Naive thymus-derived CD4-positive, alpha-beta T cell (primary cell): ENCODE measurements at regions not wholly inside any gene's neighbourhood (a gene's known extent, or its start where the extent isn't known, plus 50 kb on each side); places are given as distances from the start of the nearest gene placed in this dataset.

Source experiments
- ATAC-seq: fragments of 150-1000 bp; cut with Tn5 transposase; 2 replicates; pipeline ENCODE4 v1.10.0; 2021; ENCODE audit warnings: mild to moderate bottlenecking, moderate library complexity
- CTCF ChIA-PET: fragments of 350-600 bp; sonication (Branson Sonifier 250); formaldehyde crosslinking; loops from one replicate; lab custom pipeline; 2021; ENCODE audit warnings: antibody characterized with exemption; lab: Charles Lee
- POLR2A ChIA-PET: fragments of 350-600 bp; sonication (Branson Sonifier 250); formaldehyde crosslinking; loops from one replicate; lab custom pipeline; 2021; ENCODE audit warnings: antibody characterized with exemption, inconsistent platforms; lab: Charles Lee
- DNase-seq, 9 donors: peaks; one replicate each; pipeline versions ENCODE4 v3.0.0 to v3.0.0-alpha.2; 2020 to 2022; ENCODE audit warnings: mixed read lengths in 1 of 9
- H3K27ac ChIP-seq: one replicate; pipeline ENCODE4 v1.7.0; 2013; ENCODE audit warnings: mild to moderate bottlenecking, low read depth, low read length, moderate library complexity
- H3K27me3 ChIP-seq, 2 donors: one replicate each; pipeline ENCODE4 v1.7.0; 2013; ENCODE audit warnings: low read length in 2 of 2, mild to moderate bottlenecking in 2 of 2, moderate library complexity in 2 of 2; ENCODE audit not compliant: control insufficient read depth in 2 of 2, insufficient read depth in 2 of 2
- H3K36me3 ChIP-seq, 3 experiments: 1 replicate in 2 of 3; 2 replicates in 1 of 3; pipeline ENCODE4 v1.7.0; 2013; ENCODE audit warnings: low read length in 3 of 3, mild to moderate bottlenecking in 3 of 3, moderate library complexity in 1 of 3; ENCODE audit not compliant: insufficient read depth in 3 of 3, control insufficient read depth in 2 of 3
- H3K4me1 ChIP-seq, 2 donors: one replicate each; pipeline ENCODE4 v1.7.0; 2013; ENCODE audit warnings: low read length in 2 of 2, mild to moderate bottlenecking in 2 of 2, moderate library complexity in 1 of 2; ENCODE audit not compliant: control insufficient read depth in 2 of 2, insufficient read depth in 2 of 2
- H3K4me3 ChIP-seq: 2 replicates; pipeline ENCODE4 v1.7.0; 2013; ENCODE audit warnings: mild to moderate bottlenecking, low read length
- H3K9me3 ChIP-seq, 3 experiments: 1 replicate in 2 of 3; 2 replicates in 1 of 3; pipeline ENCODE4 v1.7.0; 2013; ENCODE audit warnings: low read length in 3 of 3; ENCODE audit not compliant: control insufficient read depth in 2 of 3
- H3K27ac Mint-ChIP-seq, 9 donors: one replicate each; pipeline ENCODE4 v1.8.0; 2020 to 2022; ENCODE audit warnings: mixed read lengths in 9 of 9, mild to moderate bottlenecking in 8 of 9, moderate library complexity in 5 of 9, inconsistent platforms in 2 of 9
- H3K27me3 Mint-ChIP-seq, 5 donors: one replicate each; pipeline ENCODE4 v1.8.0; 2021 to 2022; ENCODE audit warnings: mixed read lengths in 5 of 5, mild to moderate bottlenecking in 1 of 5
- H3K36me3 Mint-ChIP-seq, 5 donors: one replicate each; pipeline ENCODE4 v1.8.0; 2020 to 2022; ENCODE audit warnings: mixed read lengths in 5 of 5, mild to moderate bottlenecking in 3 of 5, inconsistent platforms in 1 of 5
- H3K4me1 Mint-ChIP-seq, 7 donors: one replicate each; pipeline ENCODE4 v1.8.0; 2020 to 2022; ENCODE audit warnings: mixed read lengths in 7 of 7, mild to moderate bottlenecking in 3 of 7, inconsistent platforms in 1 of 7
- H3K4me3 Mint-ChIP-seq, 10 donors: one replicate each; pipeline ENCODE4 v1.8.0; 2020 to 2022; ENCODE audit warnings: mild to moderate bottlenecking in 10 of 10, mixed read lengths in 10 of 10, moderate library complexity in 6 of 10, inconsistent platforms in 2 of 10
- H3K9me3 Mint-ChIP-seq, 11 donors: one replicate each; pipeline ENCODE4 v1.8.0; 2020 to 2022; ENCODE audit warnings: mixed read lengths in 11 of 11, mild to moderate bottlenecking in 4 of 11, inconsistent platforms in 1 of 11, moderate library complexity in 1 of 11
- intact Hi-C, 2 donors: fragments of 100-400 bp; cut with micrococcal nuclease; formaldehyde crosslinking; loops; one replicate each; pipeline ENCODE4 v1.15.1; 2023

DNA sequence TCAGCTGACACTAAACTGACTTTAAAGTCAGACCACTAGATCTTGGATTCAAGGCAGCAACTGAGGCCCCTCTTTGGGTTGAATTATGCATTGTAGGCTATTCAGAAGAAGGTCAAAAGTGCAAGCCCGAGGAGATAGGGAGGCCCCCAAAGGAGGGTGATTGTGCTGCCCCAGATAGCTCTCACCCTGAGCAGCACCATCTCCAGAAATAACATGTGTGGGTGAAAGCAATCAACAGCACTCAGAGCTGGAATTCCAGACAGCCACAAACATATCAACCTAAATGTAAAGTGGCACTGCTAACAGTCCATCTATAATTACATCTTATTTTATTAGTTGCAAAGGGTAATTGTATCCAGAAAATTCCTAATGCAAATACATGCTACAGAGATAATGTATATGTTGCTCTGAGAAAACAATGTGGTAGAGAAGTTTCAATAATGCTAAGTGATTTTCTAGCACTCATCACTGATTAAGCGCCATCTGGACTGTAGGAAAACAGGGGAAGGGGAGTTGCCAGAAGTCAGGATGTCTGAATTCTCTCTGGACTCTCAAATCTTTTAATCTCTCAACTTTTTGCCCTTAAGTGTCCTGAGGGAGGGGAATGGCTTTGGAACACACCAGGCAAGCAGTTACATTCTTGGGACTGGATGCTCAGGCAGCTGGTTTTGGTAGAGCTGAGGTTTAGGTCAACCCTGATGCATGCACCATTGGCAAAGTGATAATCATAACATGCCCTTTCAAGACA, 61.8 kb upstream of the SFRP2 start:
- POLR2A ChIA-PET = no interaction called here

DNA sequence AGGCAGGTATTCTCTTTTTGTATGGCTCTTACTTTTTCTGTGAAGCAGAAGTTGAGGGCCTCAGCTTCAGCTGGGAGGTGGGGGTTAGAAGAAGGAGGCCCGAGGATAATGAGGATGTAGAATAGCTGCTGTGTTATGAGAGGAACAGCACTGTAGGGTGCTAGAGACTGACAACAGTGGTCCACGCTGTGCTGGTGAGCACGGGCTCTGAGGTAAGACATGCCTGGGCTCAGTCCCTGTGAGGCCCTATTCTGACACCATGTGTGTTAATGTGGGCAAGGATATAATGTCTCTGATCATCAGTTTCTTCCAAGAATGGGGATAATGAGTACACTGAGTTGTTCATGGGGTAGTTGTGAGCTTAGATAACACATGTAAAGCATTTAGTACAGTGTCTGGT, 55.3 kb upstream of the SFRP2 start:
- ChIA-PET POLR2A (no interaction called here), CTCF (no interaction called here)
- no peak for ATAC-seq

More for the DNA sequence above, 61.8 kb upstream of the SFRP2 start:
- Histone ChIP-seq H3K27ac (no peak overlapping the region), H3K9me3 (no peaks in the 10 kb centered on the region), H3K27me3 (no peaks in the 10 kb centered on the region), H3K4me3 (no peak overlapping the region), H3K36me3 (no peaks in the 10 kb centered on the region), H3K4me1 (no peaks in the 10 kb centered on the region)
- Mint-ChIP-seq H3K4me1 (no peaks in the 10 kb centered on the region), H3K36me3 (peaks cover 0 to 4% (median 0%) of the 10 kb centered on the region in 5 donors), H3K27ac (no peak overlapping the region), H3K9me3 (peaks cover 3 to 35% (median 12%) of the 10 kb centered on the region in 11 donors), H3K4me3 (no peak overlapping the region), H3K27me3 (peaks cover 0 to 33% (median 15%) of the 10 kb centered on the region in 5 donors)
- no peak for DNase-seq
- ATAC-seq = no peak
- CTCF ChIA-PET = no interaction called here
- intact Hi-C loops = no loop called here

More for the DNA sequence above, 55.3 kb upstream of the SFRP2 start:
- Histone ChIP-seq H3K4me1 (no peaks in the 10 kb centered on the region), H3K4me3 (no peak overlapping the region), H3K27me3 (no peaks in the 10 kb centered on the region), H3K36me3 (no peaks in the 10 kb centered on the region), H3K9me3 (no peaks in the 10 kb centered on the region), H3K27ac (no peak overlapping the region)
- intact Hi-C loops = no loop called here
- Mint-ChIP-seq H3K27me3 (peaks cover 0 to 13% (median 4%) of the 10 kb centered on the region in 5 donors), H3K36me3 (peaks cover 0 to 4% (median 0%) of the 10 kb centered on the region in 5 donors), H3K27ac (no peak overlapping the region), H3K4me1 (no peaks in the 10 kb centered on the region), H3K4me3 (no peak overlapping the region), H3K9me3 (peaks cover 0 to 23% (median 5%) of the 10 kb centered on the region in 11 donors)
- no peak for DNase-seq
